Esophagus squamous epithelium (tissue), 4 donors: ENCODE measurements at regions not wholly inside any gene's neighbourhood (a gene's known extent, or its start where the extent isn't known, plus 50 kb on each side); places are given as distances from the start of the nearest gene placed in this dataset.

ENCODE experiments used
- POLR2A ChIP-seq, 4 donors: fragments of 450-650 bp; IDR thresholded peaks; one replicate each; pipeline ENCODE4 v1.6.1; 2017; ENCODE audit warnings: antibody characterized with exemption in 4 of 4, mild to moderate bottlenecking in 4 of 4, moderate library complexity in 3 of 4
- TF ChIP-seq, protein P1 (sequence below), 6 experiments: fragments of 450-650 bp in 4 of 6; fragments of 200-600 bp in 2 of 6; sonication (generic) in 2 of 6; IDR thresholded peaks; one replicate each; pipeline ENCODE4 v1.5.1; 2016 to 2019; ENCODE audit warnings: antibody characterized with exemption in 6 of 6, mild to moderate bottlenecking in 4 of 6, moderate library complexity in 4 of 6

DNA sequence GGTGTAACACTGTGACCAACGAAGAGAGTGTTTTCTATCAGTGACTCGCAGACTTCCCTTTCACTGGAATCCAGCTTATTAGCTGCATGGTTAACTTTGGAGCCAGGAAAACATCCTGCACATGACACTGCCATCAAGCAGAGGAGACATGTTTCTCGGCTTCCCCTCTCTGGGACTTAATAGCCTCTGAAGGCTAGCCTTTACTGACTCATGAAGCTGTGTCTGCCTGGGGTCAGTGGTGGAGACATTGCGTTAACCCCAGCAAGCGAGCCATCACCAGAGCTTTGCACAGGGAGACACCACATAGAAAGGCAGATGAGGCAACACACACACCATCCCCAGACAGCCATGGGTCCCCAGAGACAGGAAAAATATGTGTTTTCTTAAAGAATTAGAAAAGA, 126.9 kb upstream of the PRICKLE1 start:
- TF ChIP-seq, protein P1, sequence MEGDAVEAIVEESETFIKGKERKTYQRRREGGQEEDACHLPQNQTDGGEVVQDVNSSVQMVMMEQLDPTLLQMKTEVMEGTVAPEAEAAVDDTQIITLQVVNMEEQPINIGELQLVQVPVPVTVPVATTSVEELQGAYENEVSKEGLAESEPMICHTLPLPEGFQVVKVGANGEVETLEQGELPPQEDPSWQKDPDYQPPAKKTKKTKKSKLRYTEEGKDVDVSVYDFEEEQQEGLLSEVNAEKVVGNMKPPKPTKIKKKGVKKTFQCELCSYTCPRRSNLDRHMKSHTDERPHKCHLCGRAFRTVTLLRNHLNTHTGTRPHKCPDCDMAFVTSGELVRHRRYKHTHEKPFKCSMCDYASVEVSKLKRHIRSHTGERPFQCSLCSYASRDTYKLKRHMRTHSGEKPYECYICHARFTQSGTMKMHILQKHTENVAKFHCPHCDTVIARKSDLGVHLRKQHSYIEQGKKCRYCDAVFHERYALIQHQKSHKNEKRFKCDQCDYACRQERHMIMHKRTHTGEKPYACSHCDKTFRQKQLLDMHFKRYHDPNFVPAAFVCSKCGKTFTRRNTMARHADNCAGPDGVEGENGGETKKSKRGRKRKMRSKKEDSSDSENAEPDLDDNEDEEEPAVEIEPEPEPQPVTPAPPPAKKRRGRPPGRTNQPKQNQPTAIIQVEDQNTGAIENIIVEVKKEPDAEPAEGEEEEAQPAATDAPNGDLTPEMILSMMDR (IDR thresholded peaks at IDR 0.05) = no peak
- no peak for TF ChIP-seq POLR2A (IDR thresholded peaks at IDR 0.05)
